ENCODE measurements at regions not wholly inside any gene's neighbourhood (a gene's known extent, or its start where the extent isn't known, plus 50 kb on each side); places are given as distances from the start of the nearest gene placed in this dataset.

DNA sequence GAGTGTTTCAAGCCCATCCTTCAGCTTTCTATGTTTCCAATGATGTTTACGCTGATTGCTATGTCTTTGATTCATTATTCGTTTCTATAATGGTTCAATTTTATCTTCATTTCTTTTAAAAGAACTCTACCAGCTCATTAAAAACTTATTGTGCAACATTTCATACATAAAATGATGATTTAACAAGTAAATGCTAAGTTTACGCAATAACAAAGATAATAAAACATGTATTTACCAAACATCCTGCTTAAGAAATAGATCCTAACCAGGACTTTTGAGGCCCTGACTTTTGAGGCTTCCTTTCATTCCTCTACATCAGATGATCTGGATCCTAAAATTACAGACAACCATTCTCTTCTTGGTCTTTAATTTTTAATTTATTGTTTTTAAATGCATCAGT is 86.5 kb upstream of the DLGAP1 start:
- no peak for DNase-seq (ENCODE audit: low spot score)
- TF ChIP-seq EGR1 (IDR thresholded peaks at IDR 0.05; ENCODE audit: low read depth in 2 of 2) (no peak), TAF1 (conservative IDR thresholded peaks at IDR 0.05) (no peak), JUND (IDR thresholded peaks at IDR 0.05) (no peak), NR2F2 (IDR thresholded peaks at IDR 0.05) (no peak), HNF4A (conservative IDR thresholded peaks at IDR 0.05) (no peak), RAD21 (IDR thresholded peaks at IDR 0.05) (no peak), FOXA1 (IDR thresholded peaks at IDR 0.05) (no peak), ZBTB33 (IDR thresholded peaks at IDR 0.05) (no peak), RXRA (IDR thresholded peaks at IDR 0.05) (no peak), GABPA (IDR thresholded peaks at IDR 0.05 in 1 of 2, conservative IDR thresholded peaks at IDR 0.05 in 1 of 2) (no peak), YY1 (IDR thresholded peaks at IDR 0.05) (no peak), SP1 (IDR thresholded peaks at IDR 0.05) (no peak), ATF3 (IDR thresholded peaks at IDR 0.05) (no peak), FOXA2 (IDR thresholded peaks at IDR 0.05) (no peak), HNF4G (IDR thresholded peaks at IDR 0.05) (no peak)
- TF ChIP-seq, protein P1, sequence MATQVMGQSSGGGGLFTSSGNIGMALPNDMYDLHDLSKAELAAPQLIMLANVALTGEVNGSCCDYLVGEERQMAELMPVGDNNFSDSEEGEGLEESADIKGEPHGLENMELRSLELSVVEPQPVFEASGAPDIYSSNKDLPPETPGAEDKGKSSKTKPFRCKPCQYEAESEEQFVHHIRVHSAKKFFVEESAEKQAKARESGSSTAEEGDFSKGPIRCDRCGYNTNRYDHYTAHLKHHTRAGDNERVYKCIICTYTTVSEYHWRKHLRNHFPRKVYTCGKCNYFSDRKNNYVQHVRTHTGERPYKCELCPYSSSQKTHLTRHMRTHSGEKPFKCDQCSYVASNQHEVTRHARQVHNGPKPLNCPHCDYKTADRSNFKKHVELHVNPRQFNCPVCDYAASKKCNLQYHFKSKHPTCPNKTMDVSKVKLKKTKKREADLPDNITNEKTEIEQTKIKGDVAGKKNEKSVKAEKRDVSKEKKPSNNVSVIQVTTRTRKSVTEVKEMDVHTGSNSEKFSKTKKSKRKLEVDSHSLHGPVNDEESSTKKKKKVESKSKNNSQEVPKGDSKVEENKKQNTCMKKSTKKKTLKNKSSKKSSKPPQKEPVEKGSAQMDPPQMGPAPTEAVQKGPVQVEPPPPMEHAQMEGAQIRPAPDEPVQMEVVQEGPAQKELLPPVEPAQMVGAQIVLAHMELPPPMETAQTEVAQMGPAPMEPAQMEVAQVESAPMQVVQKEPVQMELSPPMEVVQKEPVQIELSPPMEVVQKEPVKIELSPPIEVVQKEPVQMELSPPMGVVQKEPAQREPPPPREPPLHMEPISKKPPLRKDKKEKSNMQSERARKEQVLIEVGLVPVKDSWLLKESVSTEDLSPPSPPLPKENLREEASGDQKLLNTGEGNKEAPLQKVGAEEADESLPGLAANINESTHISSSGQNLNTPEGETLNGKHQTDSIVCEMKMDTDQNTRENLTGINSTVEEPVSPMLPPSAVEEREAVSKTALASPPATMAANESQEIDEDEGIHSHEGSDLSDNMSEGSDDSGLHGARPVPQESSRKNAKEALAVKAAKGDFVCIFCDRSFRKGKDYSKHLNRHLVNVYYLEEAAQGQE (IDR thresholded peaks at IDR 0.05), result no peak
- TF ChIP-seq, protein P2, sequence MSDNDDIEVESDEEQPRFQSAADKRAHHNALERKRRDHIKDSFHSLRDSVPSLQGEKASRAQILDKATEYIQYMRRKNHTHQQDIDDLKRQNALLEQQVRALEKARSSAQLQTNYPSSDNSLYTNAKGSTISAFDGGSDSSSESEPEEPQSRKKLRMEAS (IDR thresholded peaks at IDR 0.05), result no peak
- TF ChIP-seq, protein P3, sequence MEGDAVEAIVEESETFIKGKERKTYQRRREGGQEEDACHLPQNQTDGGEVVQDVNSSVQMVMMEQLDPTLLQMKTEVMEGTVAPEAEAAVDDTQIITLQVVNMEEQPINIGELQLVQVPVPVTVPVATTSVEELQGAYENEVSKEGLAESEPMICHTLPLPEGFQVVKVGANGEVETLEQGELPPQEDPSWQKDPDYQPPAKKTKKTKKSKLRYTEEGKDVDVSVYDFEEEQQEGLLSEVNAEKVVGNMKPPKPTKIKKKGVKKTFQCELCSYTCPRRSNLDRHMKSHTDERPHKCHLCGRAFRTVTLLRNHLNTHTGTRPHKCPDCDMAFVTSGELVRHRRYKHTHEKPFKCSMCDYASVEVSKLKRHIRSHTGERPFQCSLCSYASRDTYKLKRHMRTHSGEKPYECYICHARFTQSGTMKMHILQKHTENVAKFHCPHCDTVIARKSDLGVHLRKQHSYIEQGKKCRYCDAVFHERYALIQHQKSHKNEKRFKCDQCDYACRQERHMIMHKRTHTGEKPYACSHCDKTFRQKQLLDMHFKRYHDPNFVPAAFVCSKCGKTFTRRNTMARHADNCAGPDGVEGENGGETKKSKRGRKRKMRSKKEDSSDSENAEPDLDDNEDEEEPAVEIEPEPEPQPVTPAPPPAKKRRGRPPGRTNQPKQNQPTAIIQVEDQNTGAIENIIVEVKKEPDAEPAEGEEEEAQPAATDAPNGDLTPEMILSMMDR (IDR thresholded peaks at IDR 0.05; ENCODE audit: low read depth, low read length, missing input control), result no peak
- Histone ChIP-seq H3K9me3 (ENCODE audit: control insufficient read depth in 4 of 4, low read length in 3 of 4) (no peaks in the 10 kb centered on the region), H3K4me1 (ENCODE audit: control insufficient read depth in 4 of 4, insufficient read depth in 4 of 4, low read length in 3 of 4) (no peaks in the 10 kb centered on the region), H3K27ac (ENCODE audit: low read depth in 1 of 2, low read length in 2 of 2) (no peak overlapping the region), H3K36me3 (ENCODE audit: control insufficient read depth in 4 of 4, insufficient read depth in 3 of 4, low read depth in 1 of 4, low read length in 3 of 4) (no peaks in the 10 kb centered on the region), H3K9ac (ENCODE audit: low read depth in 1 of 2, low read length in 2 of 2) (no peak overlapping the region), H3K4me3 (ENCODE audit: low read depth in 1 of 3, low read length in 3 of 3) (no peak overlapping the region), H3K27me3 (ENCODE audit: control insufficient read depth in 4 of 4, insufficient read depth in 4 of 4, low read length in 3 of 4) (no peaks in the 10 kb centered on the region)
- WGBS, result 83% methylated on average over 3 of the region's 3 CpGs

All from liver (tissue), 8 donors.